SIG-M5 treated with dmso at 0.1 percent for 504 hours (cell line): ENCODE measurements at regions not wholly inside any gene's neighbourhood (a gene's known extent, or its start where the extent isn't known, plus 50 kb on each side); places are given as distances from the start of the nearest gene placed in this dataset.

Experiments used
- DNase-seq: peaks from one replicate; lab custom pipeline; 2025; ENCODE audit not compliant: unreplicated experiment; lab: John Stamatoyannopoulos, UW

- no peak for DNase-seq
Measured at GRCh38 chr10:43885842-43886241, 237.2 kb upstream of the ZNF32 start.

GRCh38 chr10:43885252-43885651 is 236.6 kb upstream of the ZNF32 start:
- no peak for DNase-seq

DNA sequence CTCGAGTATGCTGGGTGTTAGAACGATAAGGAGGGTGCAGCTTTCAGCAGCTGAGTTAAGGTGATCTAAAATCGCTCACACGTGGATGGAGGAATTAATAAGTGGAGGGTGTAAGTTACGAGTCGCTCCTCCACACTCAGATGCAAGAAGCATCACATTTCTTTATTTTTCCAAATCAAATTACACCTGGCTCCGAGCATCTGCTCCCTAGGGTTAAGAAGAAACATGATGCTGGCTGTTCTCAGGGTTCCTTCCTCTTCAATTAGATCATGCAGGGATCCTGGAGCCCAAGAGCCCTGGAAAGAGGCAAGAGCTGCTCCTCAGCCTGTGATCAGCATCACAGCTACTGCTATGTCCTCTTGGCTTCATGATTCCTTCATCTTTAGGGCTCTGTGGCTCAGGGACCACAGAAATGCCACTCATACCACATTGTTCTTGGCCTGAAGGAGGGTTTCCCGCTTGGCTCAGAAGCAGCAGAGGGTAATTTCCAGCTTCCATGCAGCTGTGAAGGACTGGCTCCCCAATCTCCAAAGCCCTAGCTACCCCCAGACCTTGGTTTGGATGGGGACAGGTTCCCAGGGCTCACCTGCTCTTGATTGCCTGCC is 235.9 kb upstream of the ZNF32 start:
- no peak for DNase-seq

DNA sequence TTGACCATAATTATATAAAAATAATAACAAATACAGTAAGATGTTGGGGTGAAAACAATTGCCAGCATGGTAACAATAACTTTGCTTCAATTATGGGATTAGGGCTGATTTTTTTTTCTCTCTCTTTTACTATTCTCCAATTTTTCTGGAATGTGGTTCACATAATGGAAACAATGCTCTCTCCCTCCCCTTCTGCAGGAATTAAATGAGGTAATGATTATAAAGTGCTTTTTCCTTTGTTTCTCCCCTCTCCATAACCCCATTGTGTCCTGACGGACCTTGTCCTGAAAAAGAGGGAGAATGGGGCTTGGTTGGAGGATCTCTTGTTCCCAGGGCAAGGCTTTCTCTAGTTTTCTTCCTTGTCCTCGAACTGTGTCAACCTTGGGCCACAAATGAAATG is 234.0 kb upstream of the ZNF32 start:
- no peak for DNase-seq

- no peak for DNase-seq
Measured at GRCh38 chr10:43881657-43882056, 233.0 kb upstream of the ZNF32 start.

GRCh38 chr10:43880160-43880559 is 231.5 kb upstream of the ZNF32 start:
- no peak for DNase-seq

GRCh38 chr10:43879742-43880141 is 231.1 kb upstream of the ZNF32 start:
- no peak for DNase-seq

GRCh38 chr10:43879162-43879561 is 230.5 kb upstream of the ZNF32 start:
- DNase-seq: no peak

GRCh38 chr10:43878386-43878785 is 229.7 kb upstream of the ZNF32 start:
- no peak for DNase-seq

DNA sequence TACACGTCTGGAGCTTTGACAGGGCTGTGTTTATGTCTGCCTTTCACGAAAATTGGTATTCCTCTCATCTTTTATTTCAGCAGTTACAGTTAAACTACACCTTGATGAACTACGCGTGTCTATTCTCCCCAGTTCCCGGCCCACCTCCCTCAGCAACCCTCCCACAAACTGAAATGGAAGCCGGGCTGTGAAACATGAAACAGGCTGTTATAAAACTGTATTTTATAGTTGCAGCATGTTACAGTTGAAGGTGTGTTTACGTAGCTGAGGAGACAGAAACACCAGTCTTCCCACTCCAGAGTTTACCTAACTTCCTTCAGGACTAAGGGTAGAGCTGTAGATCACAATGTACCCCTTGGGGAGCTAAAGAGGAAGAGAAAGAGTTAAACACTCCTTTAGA is 228.3 kb upstream of the ZNF32 start:
- no peak for DNase-seq

DNA sequence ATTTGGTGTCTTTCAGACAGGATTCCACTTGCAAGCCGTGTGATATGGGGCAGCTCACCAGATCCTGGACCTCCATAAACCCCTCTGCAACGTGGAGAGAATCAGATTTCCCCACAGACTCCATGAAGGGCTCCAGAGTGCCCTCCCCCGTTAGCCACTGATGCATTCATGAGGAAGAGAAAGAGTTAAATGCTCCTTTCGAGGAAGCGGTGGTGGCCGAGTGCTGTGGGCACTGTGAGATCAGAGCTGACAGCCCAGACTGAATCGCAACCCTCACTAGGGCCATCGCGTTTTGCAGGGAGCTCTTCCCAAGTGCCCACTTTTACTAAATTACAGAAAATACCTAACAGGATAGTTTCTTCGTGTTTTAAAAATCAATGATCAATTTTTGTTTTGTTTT is 226.3 kb upstream of the ZNF32 start:
- DNase-seq: no peak

DNA sequence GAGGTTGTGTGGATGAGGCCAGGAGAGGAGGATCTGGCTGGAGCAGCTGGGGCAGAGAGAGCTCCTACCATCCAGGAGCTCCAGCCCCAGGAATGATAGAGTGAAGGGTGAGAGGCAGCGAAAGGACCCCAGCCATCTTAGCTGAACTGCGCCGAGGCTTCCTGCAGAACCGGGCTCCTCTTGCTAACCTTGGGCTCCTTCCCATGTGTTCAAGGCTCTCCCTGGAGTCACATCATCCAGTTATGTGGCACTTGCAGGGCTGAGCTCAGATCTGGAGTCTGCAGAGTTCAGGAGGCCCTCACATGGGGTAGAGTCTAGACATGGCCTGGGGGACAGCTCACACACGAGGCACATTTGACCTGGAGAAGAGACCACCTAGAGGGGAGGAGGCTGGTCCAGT is 225.0 kb upstream of the ZNF32 start:
- DNase-seq: no peak

GRCh38 chr10:43872644-43873043 is 224.0 kb upstream of the ZNF32 start:
- no peak for DNase-seq

GRCh38 chr10:43871545-43871944 is 222.9 kb upstream of the ZNF32 start:
- no peak for DNase-seq

DNA sequence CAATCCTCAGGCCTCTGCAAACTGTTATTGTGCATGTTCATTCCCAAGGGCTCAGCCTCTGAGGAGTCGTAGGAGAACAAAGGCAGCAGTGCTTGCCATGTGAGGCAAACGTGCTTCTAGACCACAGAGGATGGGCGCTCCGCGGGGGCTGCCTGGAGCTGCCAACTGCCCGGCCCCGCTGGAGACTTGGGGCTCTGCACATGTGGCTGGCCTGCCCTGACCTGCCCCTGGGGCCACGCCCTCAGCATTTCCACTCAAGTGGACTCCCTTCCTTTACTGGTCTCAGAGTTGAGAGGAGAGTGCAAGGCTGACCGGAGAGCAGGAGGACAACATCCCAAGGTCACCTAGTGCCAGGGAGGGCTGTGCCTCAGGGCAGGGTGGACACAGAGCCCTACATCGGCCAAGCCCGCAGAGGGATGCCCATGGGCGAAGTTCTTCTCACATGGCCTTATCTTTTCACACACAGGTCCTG is 222.3 kb upstream of the ZNF32 start:
- no peak for DNase-seq

GRCh38 chr10:43869669-43870322 is 221.1 kb upstream of the ZNF32 start:
- DNase-seq: no peak

DNA sequence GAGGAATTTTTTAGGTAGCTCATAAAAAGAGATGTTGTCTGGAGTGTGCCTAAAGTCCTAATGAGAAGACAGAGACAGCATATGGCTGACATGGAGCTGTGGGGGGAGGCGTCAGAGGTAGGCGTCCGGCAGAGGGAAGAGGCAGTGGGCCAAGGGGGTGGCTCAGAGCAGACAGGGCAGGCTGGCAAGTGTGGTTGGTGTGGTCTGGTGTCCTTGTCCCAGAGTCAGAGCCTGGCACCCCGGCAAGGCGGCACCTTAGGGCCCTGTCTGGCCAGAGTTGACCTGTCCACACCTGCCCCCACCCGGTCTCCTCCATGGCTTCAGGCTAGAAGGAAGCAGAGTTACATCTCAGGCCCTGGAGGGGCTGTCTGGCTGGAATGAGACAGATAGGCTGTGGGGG is 220.3 kb upstream of the ZNF32 start:
- DNase-seq: no peak

DNA sequence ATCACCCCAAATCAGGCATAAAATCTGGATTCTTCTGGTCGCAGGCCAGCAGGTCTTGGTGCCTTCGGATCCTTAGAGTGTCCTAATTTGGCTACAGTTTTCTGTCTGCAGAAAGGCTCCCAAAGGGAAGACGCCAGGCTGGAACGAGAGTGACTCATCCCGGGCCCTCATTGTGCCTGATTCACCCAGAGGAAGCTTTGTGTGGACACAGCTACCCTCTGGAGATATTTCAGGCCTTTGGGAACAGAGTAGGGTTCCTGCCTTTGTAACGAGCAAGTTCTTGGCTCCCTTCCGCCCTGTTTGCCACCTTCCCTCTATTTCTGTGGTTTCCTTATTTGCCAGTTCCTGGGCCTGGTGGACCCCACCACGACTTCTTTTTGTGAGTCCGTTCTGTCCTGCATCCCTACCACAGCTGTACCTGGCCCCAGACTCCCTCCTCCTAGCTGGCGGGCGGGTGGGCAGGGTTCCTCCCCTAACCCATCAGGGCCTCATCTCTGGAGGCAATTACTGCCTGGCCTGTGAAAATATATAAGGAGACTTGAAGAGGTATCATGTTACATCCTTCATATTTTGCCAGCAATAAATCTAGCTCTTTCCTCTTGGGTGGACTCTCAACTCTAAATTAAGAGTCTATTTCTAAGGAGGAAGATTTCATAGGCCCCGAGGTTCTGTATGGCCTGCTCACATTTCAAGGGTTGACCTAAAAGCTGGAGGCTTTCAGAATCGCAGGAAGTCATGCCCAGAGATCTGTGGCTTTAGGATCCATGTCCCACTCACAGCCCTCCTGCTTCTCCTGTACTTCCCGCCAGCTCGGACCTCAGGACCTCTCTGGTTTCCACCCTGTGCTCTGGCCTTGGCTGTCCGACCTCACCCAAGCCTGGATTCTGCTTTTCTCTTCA is 219.2 kb upstream of the ZNF32 start:
- no peak for DNase-seq

- DNase-seq: no peak
Measured at GRCh38 chr10:43867113-43867512, 218.4 kb upstream of the ZNF32 start.

- DNase-seq: no peak
Measured at GRCh38 chr10:43866712-43867111, 218.0 kb upstream of the ZNF32 start.

DNA sequence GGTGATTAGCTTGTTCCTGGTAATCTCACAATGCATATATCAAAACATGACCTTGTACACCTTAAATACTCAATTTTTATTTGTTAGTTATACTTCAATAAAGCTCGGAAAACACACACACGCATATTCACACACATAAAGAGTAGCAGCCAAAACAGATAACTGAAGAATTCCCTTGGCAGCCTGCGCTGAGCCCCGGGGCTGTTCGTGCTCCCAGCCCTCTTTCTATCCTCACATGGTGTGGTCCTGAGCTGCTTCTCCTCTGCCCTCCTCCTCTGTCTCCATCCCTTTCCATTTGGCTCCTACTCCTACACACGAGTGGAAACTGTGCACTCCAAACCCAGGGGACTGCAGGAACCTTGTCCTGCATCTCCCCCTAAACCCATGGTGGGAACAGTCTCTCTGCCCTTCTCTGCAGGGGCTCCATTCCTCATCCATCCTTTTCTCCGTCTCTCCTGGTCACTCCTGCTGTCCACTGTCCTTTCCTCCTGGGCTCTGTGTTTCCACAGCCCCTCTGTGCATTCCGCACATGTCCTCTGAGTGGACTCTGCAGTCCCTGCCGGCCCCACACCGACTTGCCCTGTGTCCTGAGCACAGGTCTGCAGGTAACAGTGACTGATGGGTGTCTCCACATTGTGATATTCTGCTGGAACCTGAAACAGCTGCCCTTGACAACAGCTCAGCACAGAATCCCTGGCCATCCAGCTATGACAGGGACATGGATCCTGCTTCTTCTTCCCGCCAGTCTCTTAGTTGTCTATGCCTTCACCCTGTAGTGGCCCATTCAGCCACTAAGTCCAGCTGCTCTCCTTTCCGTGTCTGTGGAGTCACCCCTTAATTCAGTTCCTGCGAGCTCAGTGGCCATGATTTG is 216.8 kb upstream of the ZNF32 start:
- no peak for DNase-seq
